Motor neuron (in vitro differentiated cells): ENCODE measurements at regions not wholly inside any gene's neighbourhood (a gene's known extent, or its start where the extent isn't known, plus 50 kb on each side); places are given as distances from the start of the nearest gene placed in this dataset.
"Not testable (repeated sequence)": the region's sequence is repeated elsewhere in the genome, so short reads cannot be mapped to it uniquely, and the experiment has no call there.

Experiments
- ATAC-seq, 8 experiments: fragments of 200-7000 bp; cut with Tn5 transposase; replicated peaks in 6 of 8; 2 replicates each; pipeline ENCODE4 v1.8.0; 2021; ENCODE audit warnings: mild to moderate bottlenecking in 8 of 8, moderate library complexity in 8 of 8
- H3K27ac ChIP-seq, 2 donors: fragments of 250-450 bp; sonication (Bioruptor Pico); 2 replicates each; pipeline ENCODE4 v1.9.0; 2021; ENCODE audit warnings: antibody characterized with exemption in 2 of 2, mild to moderate bottlenecking in 2 of 2, moderate library complexity in 1 of 2
- H3K4me1 ChIP-seq, 2 donors: fragments of 250-450 bp; sonication (Bioruptor Pico); replicated peaks in 1 of 2; 2 replicates each; pipeline ENCODE4 v1.6.1; 2021; ENCODE audit warnings: antibody characterized with exemption in 2 of 2, mild to moderate bottlenecking in 2 of 2, moderate library complexity in 1 of 2
- H3K4me3 ChIP-seq, 5 donors: fragments of 250-450 bp; sonication (Bioruptor Pico); 2 replicates each; pipeline ENCODE4 v1.9.0; 2021; ENCODE audit warnings: antibody characterized with exemption in 5 of 5, mild to moderate bottlenecking in 5 of 5, moderate library complexity in 4 of 5
- WGBS, 10 experiments: fragments of 450-650 bp; shearing (Covaris generic); methylation state at CpG; one replicate each; pipeline ENCODE4 v1.0.0; 2022; 5-methylcytosine and 5-hydroxymethylcytosine counted together
- in situ Hi-C, 9 experiments: fragments of 400-800 bp; cut with MboI; loops; one replicate each; pipeline ENCODE4 v1.15.0; 2021; ENCODE audit warnings: low sequenced_read_pairs in 9 of 9, low pct_unique_long_range_greater_than_20kb in 2 of 9; ENCODE audit not compliant: unreplicated experiment in 9 of 9

- 73 to 100% (median 88%) methylated on average over 1 to 7 of the region's 12 CpGs for WGBS, 10 experiments
- in situ Hi-C loops, result loop anchor here in 2 of 9 experiments (25.0 kb wide), 2 partner anchors 125 to 375 kb away; partner anchors contain the start of gene ABTB2 (in 2 of the 2)
- ATAC-seq, H3K4me1 ChIP-seq, H3K27ac ChIP-seq, H3K4me3 ChIP-seq: not testable (repeated sequence)
These were observed 64.7 kb upstream of the CAPRIN1 start for GRCh38 chr11:33986597-33987501.

- 30 to 98% (median 80%) methylated on average over 1 to 5 of the region's 5 CpGs; no CpG with 5 or more reads in 1 of the 10 experiments for WGBS, 10 experiments
- ATAC-seq, result no peak
- Histone ChIP-seq H3K27ac (no peak overlapping the region), H3K4me1 (no peaks in the 10 kb centered on the region), H3K4me3 (no peak overlapping the region)
- in situ Hi-C loops, result loop anchor here in 2 of 9 experiments (25.0 kb wide), 2 partner anchors 123 to 377 kb away; partner anchors contain the start of gene ABTB2 (in 2 of the 2)
These were observed 66.7 kb upstream of the CAPRIN1 start for GRCh38 chr11:33984682-33985389.

- H3K4me1 ChIP-seq, result no peaks in the 10 kb centered on the region
- in situ Hi-C loops, result loop anchor here in 2 of 9 experiments (25.0 kb wide), 2 partner anchors 120 to 380 kb away; partner anchors contain the start of gene ABTB2 (in 2 of the 2)
- no peak overlapping the region for H3K27ac ChIP-seq
- H3K4me3 ChIP-seq, result no peak overlapping the region
- ATAC-seq, result peak in 1 of 8 experiments; percentile 19
These were observed 68.9 kb upstream of the CAPRIN1 start for GRCh38 chr11:33982661-33983060.

- WGBS, 10 experiments, result 40 to 94% (median 83%) methylated on average over 1 to 3 of the region's 3 CpGs; no CpG with 5 or more reads in 3 of the 10 experiments
- no peak for ATAC-seq
- in situ Hi-C loops, result loop anchor here in 2 of 9 experiments (25.0 kb wide), 2 partner anchors 119 to 381 kb away; partner anchors contain the start of gene ABTB2 (in 2 of the 2)
These were observed 70.6 kb upstream of the CAPRIN1 start for GRCh38 chr11:33980897-33981296.

GRCh38 chr11:33978376-33978775, 73.2 kb upstream of the CAPRIN1 start:
- H3K4me3 ChIP-seq, result no peak overlapping the region
- ATAC-seq, result no peak
- in situ Hi-C loops, result loop anchor here in 3 of 9 experiments (10.0 to 25.0 kb wide), 3 partner anchors 116 to 384 kb away; partner anchors contain the start of gene ABTB2 (in 2 of the 3)
- no peaks in the 10 kb centered on the region for H3K4me1 ChIP-seq
- 20 to 88% (median 80%) methylated on average over 1 to 6 of the region's 6 CpGs; no CpG with 5 or more reads in 3 of the 10 experiments for WGBS, 10 experiments
- no peak overlapping the region for H3K27ac ChIP-seq

More at GRCh38 chr11:33980897-33981296, 70.6 kb upstream of the CAPRIN1 start:
- Histone ChIP-seq H3K4me3 (no peak overlapping the region), H3K27ac (no peak overlapping the region), H3K4me1 (no peaks in the 10 kb centered on the region)

GRCh38 chr11:33977676-33978075, 73.9 kb upstream of the CAPRIN1 start:
- WGBS, 10 experiments, result 50 to 100% (median 100%) methylated on average over 1 to 4 of the region's 4 CpGs; no CpG with 5 or more reads in 6 of the 10 experiments
- in situ Hi-C loops, result loop anchor here in 3 of 9 experiments (10.0 to 25.0 kb wide), 3 partner anchors 115 to 385 kb away; partner anchors contain the start of gene ABTB2 (in 2 of the 3)
- H3K4me3 ChIP-seq, result no peak overlapping the region
- ATAC-seq, result no peak
- no peaks in the 10 kb centered on the region for H3K4me1 ChIP-seq
- H3K27ac ChIP-seq, result no peak overlapping the region

- 49 to 100% (median 87%) methylated on average over 2 to 6 of the region's 7 CpGs for WGBS, 10 experiments
- H3K4me3 ChIP-seq, result no peak overlapping the region
- no peaks in the 10 kb centered on the region for H3K4me1 ChIP-seq
- no peak overlapping the region for H3K27ac ChIP-seq
- in situ Hi-C loops, result loop anchor here in 3 of 9 experiments (10.0 to 25.0 kb wide), 3 partner anchors 114 to 386 kb away; partner anchors contain the start of gene ABTB2 (in 2 of the 3)
- ATAC-seq, result no peak
These were observed 74.9 kb upstream of the CAPRIN1 start for GRCh38 chr11:33976495-33977199.

- peak in 2 of 8 experiments; percentile 57 to 72 for ATAC-seq
- WGBS, 10 experiments, result 0 to 92% (median 60%) methylated on average over 1 to 4 of the region's 4 CpGs; no CpG with 5 or more reads in 1 of the 10 experiments
- Histone ChIP-seq H3K4me3 (no peak overlapping the region), H3K4me1 (no peaks in the 10 kb centered on the region), H3K27ac (no peak overlapping the region)
- in situ Hi-C loops, result loop anchor here in 5 of 9 experiments (5.0 to 25.0 kb wide), 4 partner anchors 113 to 387 kb away; partner anchors contain the start of gene ABTB2 (in 2 of the 5)
These were observed 76.7 kb upstream of the CAPRIN1 start for GRCh38 chr11:33974804-33975203.

GRCh38 chr11:33971530-33971929, 79.7 kb upstream of the LMO2 start:
- 14 to 89% (median 49%) methylated on average over 1 to 8 of the region's 12 CpGs for WGBS, 10 experiments
- not testable (repeated sequence) for H3K27ac ChIP-seq, H3K4me1 ChIP-seq, H3K4me3 ChIP-seq
- peak in 1 of 8 experiments; percentile 30 for ATAC-seq
- in situ Hi-C loops, result loop anchor here in 4 of 9 experiments (5.0 to 25.0 kb wide), 3 partner anchors 109 to 117 kb away; no protein-coding TSS in a partner anchor

GRCh38 chr11:33970984-33971466, 79.1 kb upstream of the LMO2 start:
- Histone ChIP-seq H3K4me3 (no peak overlapping the region), H3K27ac (no peak overlapping the region), H3K4me1 (no peaks in the 10 kb centered on the region)
- peak; percentile 53 to 99 (median 70) for ATAC-seq
- in situ Hi-C loops, result loop anchor here in 4 of 9 experiments (5.0 to 25.0 kb wide), 3 partner anchors 109 to 116 kb away; no protein-coding TSS in a partner anchor
- WGBS, 10 experiments, result 4 to 34% (median 20%) methylated on average over 1 to 8 of the region's 8 CpGs; no CpG with 5 or more reads in 3 of the 10 experiments

GRCh38 chr11:33967451-33967850, 75.6 kb upstream of the LMO2 start:
- in situ Hi-C loops, result loop anchor here in 4 of 9 experiments (10.0 to 25.0 kb wide), 2 partner anchors 103 to 105 kb away; no protein-coding TSS in a partner anchor
- Histone ChIP-seq H3K4me1 (no peaks in the 10 kb centered on the region), H3K27ac (no peak overlapping the region), H3K4me3 (no peak overlapping the region)
- 0 to 89% (median 67%) methylated on average over 1 to 6 of the region's 6 CpGs; no CpG with 5 or more reads in 4 of the 10 experiments for WGBS, 10 experiments
- ATAC-seq, result no peak
